GM12891 (cell line): ENCODE measurements at regions not wholly inside any gene's neighbourhood (a gene's known extent, or its start where the extent isn't known, plus 50 kb on each side); places are given as distances from the start of the nearest gene placed in this dataset.

Experiments used
- POLR2A ChIP-seq: IDR thresholded peaks from 2 replicates; pipeline ENCODE4 v1.6.1; 2011; ENCODE audit warnings: low read depth, low read length, control low read depth
- POLR2AphosphoS5 ChIP-seq: IDR thresholded peaks from 2 replicates; pipeline ENCODE4 v1.6.1; 2011; ENCODE audit warnings: low read depth, low read length, control low read depth
- TAF1 ChIP-seq: IDR thresholded peaks from 2 replicates; pipeline ENCODE4 v1.6.1; 2011; ENCODE audit warnings: low read depth, low read length, control low read depth

DNA sequence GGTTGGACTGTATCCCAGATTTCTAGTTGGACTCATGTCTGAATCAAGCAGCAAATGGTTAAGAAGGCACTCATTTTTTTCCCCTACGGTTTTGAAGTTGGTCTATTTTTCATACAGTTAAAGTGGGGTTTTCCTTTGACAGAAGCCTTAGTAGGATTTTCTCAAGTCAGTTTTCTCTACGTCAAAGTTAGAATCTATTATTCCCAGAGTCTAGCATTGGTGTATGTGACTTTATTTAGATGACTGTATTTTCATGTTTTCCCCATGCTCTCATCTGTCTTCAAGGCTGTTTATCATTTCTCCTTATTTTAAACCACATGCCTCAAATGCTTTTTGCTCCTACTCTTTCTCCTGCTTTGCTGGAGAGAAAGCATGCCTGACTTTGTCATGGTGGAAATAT is 623.2 kb downstream of the CCSER2 start:
- TF ChIP-seq TAF1 = no peak
- TF ChIP-seq POLR2A = no peak
- TF ChIP-seq POLR2AphosphoS5 = no peak
